ENCODE measurements at regions not wholly inside any gene's neighbourhood (a gene's known extent, or its start where the extent isn't known, plus 50 kb on each side); places are given as distances from the start of the nearest gene placed in this dataset.

DNA sequence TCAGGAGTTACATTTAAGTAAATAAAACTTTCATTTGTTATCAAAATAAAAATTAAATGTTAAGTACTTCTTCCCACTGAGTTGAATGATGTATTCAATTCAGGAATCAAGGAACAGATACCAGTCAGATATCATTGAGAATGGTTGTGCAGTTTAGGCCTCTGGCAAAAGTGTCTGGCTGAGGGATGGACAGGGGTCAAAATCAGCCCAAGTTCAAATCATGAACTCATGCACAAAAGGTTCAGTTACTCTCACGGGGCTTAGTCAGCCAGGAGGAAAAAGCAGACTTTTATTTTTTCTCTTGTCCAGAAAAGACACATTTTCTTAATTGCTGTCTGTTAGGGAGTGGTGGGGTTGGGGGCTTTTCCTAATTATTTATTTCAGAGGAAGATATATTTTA is 166.3 kb downstream of the RASSF9 start:
- Mint-ChIP-seq H3K4me3 (no peak overlapping the region), H3K36me3 (ENCODE audit: low read depth) (no peaks in the 10 kb centered on the region), H3K27me3 (ENCODE audit: low read depth) (no peaks in the 10 kb centered on the region), H3K4me1 (peaks cover 8% of the 10 kb centered on the region), H3K27ac (ENCODE audit: unreplicated experiment) (no peak overlapping the region), H3K9me3 (peaks cover 8% of the 10 kb centered on the region)
- TF ChIP-seq, protein P1, sequence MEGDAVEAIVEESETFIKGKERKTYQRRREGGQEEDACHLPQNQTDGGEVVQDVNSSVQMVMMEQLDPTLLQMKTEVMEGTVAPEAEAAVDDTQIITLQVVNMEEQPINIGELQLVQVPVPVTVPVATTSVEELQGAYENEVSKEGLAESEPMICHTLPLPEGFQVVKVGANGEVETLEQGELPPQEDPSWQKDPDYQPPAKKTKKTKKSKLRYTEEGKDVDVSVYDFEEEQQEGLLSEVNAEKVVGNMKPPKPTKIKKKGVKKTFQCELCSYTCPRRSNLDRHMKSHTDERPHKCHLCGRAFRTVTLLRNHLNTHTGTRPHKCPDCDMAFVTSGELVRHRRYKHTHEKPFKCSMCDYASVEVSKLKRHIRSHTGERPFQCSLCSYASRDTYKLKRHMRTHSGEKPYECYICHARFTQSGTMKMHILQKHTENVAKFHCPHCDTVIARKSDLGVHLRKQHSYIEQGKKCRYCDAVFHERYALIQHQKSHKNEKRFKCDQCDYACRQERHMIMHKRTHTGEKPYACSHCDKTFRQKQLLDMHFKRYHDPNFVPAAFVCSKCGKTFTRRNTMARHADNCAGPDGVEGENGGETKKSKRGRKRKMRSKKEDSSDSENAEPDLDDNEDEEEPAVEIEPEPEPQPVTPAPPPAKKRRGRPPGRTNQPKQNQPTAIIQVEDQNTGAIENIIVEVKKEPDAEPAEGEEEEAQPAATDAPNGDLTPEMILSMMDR (conservative IDR thresholded peaks at IDR 0.05), result no peak
- DNase-seq (ENCODE audit: low read depth, low spot score), result no peak

DNA sequence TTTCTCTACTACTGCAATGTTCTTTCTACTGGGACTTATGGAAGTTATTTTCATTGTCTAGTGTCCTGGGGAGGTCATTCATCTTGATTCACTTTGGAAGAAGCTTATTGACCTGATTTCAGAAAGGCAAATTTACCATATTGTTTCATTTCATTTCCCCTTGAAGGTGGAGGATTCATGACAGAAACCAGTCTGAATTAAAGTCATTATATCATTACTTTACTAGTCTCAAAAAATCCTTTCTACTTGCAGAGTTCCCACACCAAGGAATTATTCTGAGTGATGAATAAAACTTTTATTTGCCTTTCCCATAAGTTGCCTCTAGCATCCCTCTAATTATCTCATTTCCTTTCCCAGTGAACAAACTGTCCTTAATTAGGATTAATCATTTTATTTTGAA is 163.8 kb downstream of the RASSF9 start:
- Mint-ChIP-seq H3K36me3 (ENCODE audit: low read depth) (no peaks in the 10 kb centered on the region), H3K27me3 (ENCODE audit: low read depth) (no peaks in the 10 kb centered on the region), H3K4me1 (peaks cover 8% of the 10 kb centered on the region), H3K4me3 (no peak overlapping the region), H3K9me3 (peaks cover 8% of the 10 kb centered on the region), H3K27ac (ENCODE audit: unreplicated experiment) (no peak overlapping the region)
- TF ChIP-seq, protein P1 (conservative IDR thresholded peaks at IDR 0.05), result no peak
- no peak for DNase-seq (ENCODE audit: low read depth, low spot score)

DNA sequence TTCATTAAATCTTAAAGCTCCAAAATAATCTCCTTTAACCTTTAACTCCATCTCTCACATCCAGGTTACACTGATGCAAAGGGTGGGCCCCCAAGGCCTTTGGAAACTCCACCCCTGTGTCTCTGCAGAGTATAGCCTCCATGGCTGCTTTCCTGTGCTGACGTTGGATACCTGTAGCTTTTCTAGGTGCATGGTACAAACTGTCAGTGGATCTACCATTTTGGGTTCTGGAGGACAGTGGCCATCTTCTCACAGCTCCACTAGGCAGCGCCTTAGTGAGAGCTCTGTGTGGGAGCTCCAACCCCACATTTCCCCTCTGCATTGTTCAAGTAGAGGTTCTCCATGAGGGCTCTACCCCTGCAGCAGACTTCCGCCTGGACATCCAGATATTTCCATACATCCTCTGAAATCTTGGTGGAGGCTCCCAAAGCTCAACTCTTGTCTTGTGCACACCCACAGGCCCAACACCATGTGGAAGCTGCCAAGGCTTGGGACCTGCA is 162.2 kb downstream of the RASSF9 start:
- no peaks in the 10 kb centered on the region for H3K27me3 Mint-ChIP-seq (ENCODE audit: low read depth)

DNA sequence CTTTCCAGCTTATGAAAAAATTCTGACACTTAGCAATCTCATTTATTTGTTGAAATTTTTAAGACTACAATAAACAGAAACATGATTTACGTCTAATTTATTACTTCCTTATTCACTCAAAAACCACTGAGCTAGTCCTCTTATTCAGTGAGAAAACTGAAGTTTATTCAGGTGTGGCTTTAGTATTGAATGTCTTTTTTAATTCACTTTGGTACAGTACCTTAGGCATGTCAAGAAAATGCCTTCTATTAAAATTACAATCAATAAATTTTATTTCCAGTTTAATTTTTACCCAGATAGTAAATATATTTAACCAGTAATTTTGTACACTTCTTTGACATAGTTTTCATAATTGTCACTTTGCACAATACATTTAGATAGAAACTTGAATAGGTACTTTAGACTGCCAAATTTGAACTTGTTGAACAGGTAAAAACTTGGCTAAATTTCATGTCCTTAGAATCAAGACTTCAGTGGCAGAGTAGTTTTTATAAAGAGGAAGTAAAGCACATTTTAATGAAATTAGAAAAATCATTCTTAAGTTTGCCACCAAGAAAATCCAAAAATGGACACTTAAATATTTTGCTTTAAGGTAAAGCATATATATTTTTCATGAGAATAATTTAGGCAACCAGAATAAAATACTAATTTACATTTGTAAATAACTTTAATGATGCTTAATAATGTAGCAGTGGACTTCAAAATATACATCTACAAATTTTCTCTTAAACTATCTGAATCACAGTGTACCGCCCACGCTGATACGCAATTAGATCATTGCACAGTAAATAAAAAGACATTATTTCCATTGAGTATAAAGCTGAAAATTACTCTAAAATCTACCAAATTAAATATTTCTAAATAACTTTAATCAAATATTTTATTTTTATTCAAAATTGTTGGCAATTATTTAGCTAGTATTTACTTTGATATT is 159.1 kb downstream of the RASSF9 start:
- H3K27ac Mint-ChIP-seq (ENCODE audit: unreplicated experiment), result no peak overlapping the region
- peaks cover 8% of the 10 kb centered on the region for H3K9me3 Mint-ChIP-seq
- H3K4me3 Mint-ChIP-seq, result no peak overlapping the region
- H3K4me1 Mint-ChIP-seq, result peaks cover 3% of the 10 kb centered on the region
- no peaks in the 10 kb centered on the region for H3K36me3 Mint-ChIP-seq (ENCODE audit: low read depth)
- H3K27me3 Mint-ChIP-seq (ENCODE audit: low read depth), result no peaks in the 10 kb centered on the region
- no peak for DNase-seq (ENCODE audit: low read depth, low spot score)
- TF ChIP-seq, protein P1 (conservative IDR thresholded peaks at IDR 0.05), result no peak

More for the DNA sequence above, 162.2 kb downstream of the RASSF9 start:
- TF ChIP-seq, protein P1 (conservative IDR thresholded peaks at IDR 0.05), result no peak
- H3K4me1 Mint-ChIP-seq, result peaks cover 8% of the 10 kb centered on the region
- no peak overlapping the region for H3K4me3 Mint-ChIP-seq
- no peak overlapping the region for H3K27ac Mint-ChIP-seq (ENCODE audit: unreplicated experiment)
- DNase-seq (ENCODE audit: low read depth, low spot score), result no peak
- no peaks in the 10 kb centered on the region for H3K36me3 Mint-ChIP-seq (ENCODE audit: low read depth)
- peaks cover 8% of the 10 kb centered on the region for H3K9me3 Mint-ChIP-seq

DNA sequence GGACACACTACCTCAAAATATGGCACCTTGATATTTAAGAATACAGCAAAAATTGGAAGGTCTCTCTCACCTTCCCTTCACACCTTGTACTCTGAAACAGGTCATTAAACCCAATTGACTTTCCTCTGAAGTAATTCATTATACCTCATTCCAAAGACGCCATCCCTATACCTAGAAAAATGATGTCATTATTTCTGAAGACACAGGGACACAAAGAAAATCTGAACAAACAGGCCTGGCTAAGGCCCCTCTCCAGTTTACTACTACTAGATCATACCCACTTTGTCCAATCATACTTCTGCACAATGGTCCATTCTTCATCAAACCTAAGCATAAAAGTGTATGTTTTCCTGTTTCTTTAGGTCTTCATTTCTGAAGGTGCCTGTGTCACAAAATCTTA is 156.9 kb downstream of the RASSF9 start:
- DNase-seq (ENCODE audit: low read depth, low spot score), result no peak
- Mint-ChIP-seq H3K27me3 (ENCODE audit: low read depth) (no peaks in the 10 kb centered on the region), H3K4me1 (no peaks in the 10 kb centered on the region), H3K27ac (ENCODE audit: unreplicated experiment) (no peak overlapping the region), H3K9me3 (peaks cover 3% of the 10 kb centered on the region), H3K36me3 (ENCODE audit: low read depth) (no peaks in the 10 kb centered on the region), H3K4me3 (no peak overlapping the region)
- TF ChIP-seq, protein P1 (conservative IDR thresholded peaks at IDR 0.05), result no peak
